ENCODE measurements at regions not wholly inside any gene's neighbourhood (a gene's known extent, or its start where the extent isn't known, plus 50 kb on each side); places are given as distances from the start of the nearest gene placed in this dataset.
"Not testable (repeated sequence)": the region's sequence is repeated elsewhere in the genome, so short reads cannot be mapped to it uniquely, and the experiment has no call there.

GRCh38 chr16:47872225-47872624 is 283.6 kb downstream of the ABCC12 start:
- intact Hi-C loops (cut with DNase I) = no loop called here
- Histone ChIP-seq H3K4me3 (no peak overlapping the region), H3K27me3 (no peaks in the 10 kb centered on the region), H3K27ac (replicated peaks in 1 of 4) (no peak overlapping the region), H3K4me1 (no peaks in the 10 kb centered on the region), H3K9me3 (peaks cover 0 to 8% (median 0%) of the 10 kb centered on the region in 4 donors), H3K36me3 (no peaks in the 10 kb centered on the region)
- no peak for DNase-seq (ENCODE audit: extremely low spot score)
- TF ChIP-seq CTCF (IDR thresholded peaks at IDR 0.05) (no peak), POLR2A (IDR thresholded peaks at IDR 0.05; ENCODE audit: low read depth) (no peak), POLR2AphosphoS5 (IDR thresholded peaks at IDR 0.05) (no peak), EP300 (IDR thresholded peaks at IDR 0.05) (no peak)
- WGBS = 69% methylated on average over 3 of the region's 3 CpGs

- Histone ChIP-seq H3K27ac (replicated peaks in 1 of 4) (no peak overlapping the region), H3K36me3 (no peaks in the 10 kb centered on the region), H3K4me1 (peaks cover 0 to 9% (median 2%) of the 10 kb centered on the region in 4 donors), H3K4me3 (no peak overlapping the region), H3K27me3 (peaks cover 0 to 18% (median 0%) of the 10 kb centered on the region in 4 donors), H3K9me3 (peaks cover 0 to 8% (median 0%) of the 10 kb centered on the region in 4 donors)
- TF ChIP-seq CTCF (IDR thresholded peaks at IDR 0.05) = no peak
- no peak for TF ChIP-seq EP300 (IDR thresholded peaks at IDR 0.05)
- no peak for TF ChIP-seq POLR2A (IDR thresholded peaks at IDR 0.05; ENCODE audit: low read depth)
- no peak for TF ChIP-seq POLR2AphosphoS5 (IDR thresholded peaks at IDR 0.05)
- DNase-seq (ENCODE audit: extremely low spot score) = no peak
- WGBS = 55% methylated on average over 4 of the region's 4 CpGs
- intact Hi-C loops (cut with DNase I) = no loop called here
These were observed 289.4 kb downstream of the ABCC12 start for GRCh38 chr16:47866423-47866822.

GRCh38 chr16:47865337-47865855 is 290.4 kb downstream of the ABCC12 start:
- TF ChIP-seq CTCF (IDR thresholded peaks at IDR 0.05) = no peak
- TF ChIP-seq POLR2AphosphoS5 (IDR thresholded peaks at IDR 0.05) = no peak
- no peak for TF ChIP-seq POLR2A (IDR thresholded peaks at IDR 0.05; ENCODE audit: low read depth)
- Histone ChIP-seq H3K36me3 (no peaks in the 10 kb centered on the region), H3K4me1 (peaks cover 0 to 9% (median 2%) of the 10 kb centered on the region in 4 donors), H3K27ac (replicated peaks in 1 of 4) (no peak overlapping the region), H3K27me3 (peaks cover 0 to 18% (median 0%) of the 10 kb centered on the region in 4 donors), H3K9me3 (peaks cover 0 to 8% (median 0%) of the 10 kb centered on the region in 4 donors), H3K4me3 (no peak overlapping the region)
- intact Hi-C loops (cut with DNase I) = no loop called here
- WGBS = 30% methylated on average over 3 of the region's 3 CpGs
- no peak for DNase-seq (ENCODE audit: extremely low spot score)

DNA sequence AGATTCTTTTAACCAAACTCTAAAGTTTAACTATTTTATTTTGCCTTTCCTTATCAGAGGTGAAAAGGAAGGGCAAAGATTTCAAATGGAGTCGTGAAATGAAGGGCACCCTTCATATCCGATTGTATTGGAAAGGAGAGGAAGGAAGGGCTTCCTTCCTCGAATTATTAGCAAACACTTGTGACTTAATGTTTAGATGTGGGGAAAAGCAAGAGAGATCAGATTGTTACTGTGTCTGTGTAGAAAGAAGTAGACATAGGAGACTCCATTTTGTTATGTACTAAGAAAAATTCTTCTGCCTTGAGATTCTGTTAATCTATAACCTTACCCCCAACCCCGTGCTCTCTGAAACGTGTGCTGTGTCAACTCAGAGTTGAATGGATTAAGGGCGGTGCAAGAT is 291.5 kb downstream of the ABCC12 start:
- H3K4me1 ChIP-seq; H3K4me3 ChIP-seq; H3K36me3 ChIP-seq; H3K27ac ChIP-seq (replicated peaks in 1 of 4); H3K9me3 ChIP-seq; intact Hi-C loops (cut with DNase I); DNase-seq (ENCODE audit: extremely low spot score): not testable (repeated sequence)
- 74% methylated on average over 6 of the region's 6 CpGs for WGBS
- peaks cover 0 to 19% (median 0%) of the 10 kb centered on the region in 4 donors for H3K27me3 ChIP-seq

- H3K4me1 ChIP-seq = peaks cover 0 to 9% (median 2%) of the 10 kb centered on the region in 4 donors
- no peak for TF ChIP-seq POLR2A (IDR thresholded peaks at IDR 0.05; ENCODE audit: low read depth)
- TF ChIP-seq CTCF (IDR thresholded peaks at IDR 0.05) = no peak
- TF ChIP-seq EP300 (IDR thresholded peaks at IDR 0.05) = no peak
- TF ChIP-seq POLR2AphosphoS5 (IDR thresholded peaks at IDR 0.05) = no peak
- H3K27me3 ChIP-seq = peaks cover 0 to 26% (median 0%) of the 10 kb centered on the region in 4 donors
- no peaks in the 10 kb centered on the region for H3K36me3 ChIP-seq
- WGBS = 93% methylated on average over 8 of the region's 8 CpGs
- no peak overlapping the region for H3K4me3 ChIP-seq
- no peak overlapping the region for H3K27ac ChIP-seq (replicated peaks in 1 of 4)
- intact Hi-C loops (cut with DNase I) = no loop called here
- DNase-seq (ENCODE audit: extremely low spot score) = no peak
- no peaks in the 10 kb centered on the region for H3K9me3 ChIP-seq
These were observed 293.8 kb downstream of the ABCC12 start for GRCh38 chr16:47861999-47862398.

Measured in esophagus muscularis mucosa (tissue), 4 donors.